DMS 273 (cell line): ENCODE measurements at regions not wholly inside any gene's neighbourhood (a gene's known extent, or its start where the extent isn't known, plus 50 kb on each side); places are given as distances from the start of the nearest gene placed in this dataset.
"Not testable (repeated sequence)": the region's sequence is repeated elsewhere in the genome, so short reads cannot be mapped to it uniquely, and the experiment has no call there.

Experiments used
- DNase-seq: peaks from one replicate; lab custom pipeline; 2025; ENCODE audit not compliant: unreplicated experiment; lab: John Stamatoyannopoulos, UW

DNA sequence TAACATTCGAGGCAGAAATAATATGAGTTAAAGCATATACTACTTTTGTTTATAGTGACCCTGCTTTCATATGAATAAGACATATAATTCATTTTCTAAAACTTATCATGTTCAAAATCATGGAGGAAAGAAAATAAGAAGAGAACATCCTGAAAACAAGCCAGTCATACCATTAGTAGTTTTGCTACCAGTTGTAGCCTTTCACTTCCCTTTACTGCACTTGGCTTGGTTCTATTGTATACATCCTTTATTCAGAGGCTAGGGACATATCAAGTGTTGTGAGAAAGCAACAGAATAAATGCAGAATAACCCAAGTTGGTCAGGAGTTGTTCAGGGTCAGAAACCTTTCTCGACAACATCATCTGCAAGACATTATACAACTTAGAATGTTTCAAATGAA lies 598.7 kb downstream of the SOX5 start:
- DNase-seq, result no peak

DNA sequence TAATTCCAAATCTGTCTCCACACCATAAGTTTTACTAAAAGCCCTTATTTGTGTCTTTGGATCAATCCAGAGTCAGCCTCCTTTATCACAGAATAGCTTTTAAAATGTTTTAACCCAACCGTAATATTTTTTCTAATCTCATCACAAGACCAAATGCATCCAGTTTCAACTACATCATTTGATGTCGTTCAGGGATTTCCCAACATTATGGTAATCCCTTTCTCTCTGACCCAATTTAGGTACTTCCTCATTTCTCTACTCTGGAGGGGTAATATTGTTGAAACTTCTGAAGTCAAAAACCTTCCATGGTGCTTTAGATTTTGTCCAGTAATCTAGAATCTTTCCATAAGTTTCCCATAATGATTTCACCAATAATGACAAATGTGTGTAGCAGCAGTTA lies 596.8 kb downstream of the SOX5 start:
- no peak for DNase-seq

DNA sequence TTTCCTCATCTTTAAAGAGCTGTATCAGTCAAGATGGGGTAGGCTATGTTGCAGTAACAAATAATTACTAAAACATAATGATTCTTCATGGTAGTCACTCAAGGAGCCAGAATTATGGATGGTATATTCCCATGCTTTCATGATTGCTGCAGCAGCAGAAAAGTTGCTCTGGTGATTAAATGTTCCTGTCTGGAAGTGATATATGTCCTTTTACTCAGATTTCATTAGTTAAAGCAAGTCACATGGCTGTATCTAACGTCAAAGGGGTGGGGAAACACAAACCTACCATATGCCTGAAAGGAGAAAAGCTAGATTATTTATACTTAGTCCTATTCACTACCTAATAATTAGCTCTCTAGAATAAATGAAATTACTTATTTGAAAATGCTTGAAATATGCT lies 594.7 kb downstream of the SOX5 start:
- no peak for DNase-seq

- no peak for DNase-seq
Observed at GRCh38 chr12:23356440-23356839, 593.0 kb downstream of the SOX5 start.

DNA sequence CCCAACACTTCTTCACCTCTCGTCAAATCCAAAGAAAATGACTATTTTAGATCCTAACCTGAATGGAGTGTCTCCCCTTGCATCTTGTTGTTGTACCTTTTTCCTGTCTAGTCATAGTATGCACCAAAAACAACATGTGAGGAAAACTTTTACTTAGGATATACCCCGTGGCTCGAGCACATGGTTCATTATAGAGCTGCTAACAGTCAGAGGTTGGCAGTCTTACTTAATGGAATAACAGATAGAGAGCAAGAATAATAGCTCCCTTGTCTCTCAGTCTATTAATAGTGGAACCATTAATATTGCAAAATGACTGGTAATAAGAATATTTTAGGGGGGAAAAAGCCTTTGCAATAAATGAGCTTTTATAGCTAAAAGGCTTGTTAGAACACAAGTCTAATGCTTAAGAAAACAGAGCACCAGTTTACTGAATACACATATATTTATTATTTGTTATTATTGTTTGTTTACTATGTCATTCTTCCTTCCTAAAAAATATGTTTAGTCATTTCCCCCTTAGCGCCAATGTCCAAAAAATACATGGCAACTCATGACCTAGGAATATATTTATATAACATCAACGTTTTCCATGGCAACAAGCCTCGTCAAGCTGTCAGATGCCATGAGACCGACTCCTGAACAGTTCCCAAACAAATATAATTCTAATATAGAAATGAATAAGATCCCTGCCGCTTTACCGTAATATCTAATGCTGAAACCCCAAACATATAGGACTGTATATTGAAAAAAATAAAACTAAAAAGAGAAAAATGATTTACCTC lies 592.4 kb downstream of the SOX5 start:
- DNase-seq, result no peak

DNA sequence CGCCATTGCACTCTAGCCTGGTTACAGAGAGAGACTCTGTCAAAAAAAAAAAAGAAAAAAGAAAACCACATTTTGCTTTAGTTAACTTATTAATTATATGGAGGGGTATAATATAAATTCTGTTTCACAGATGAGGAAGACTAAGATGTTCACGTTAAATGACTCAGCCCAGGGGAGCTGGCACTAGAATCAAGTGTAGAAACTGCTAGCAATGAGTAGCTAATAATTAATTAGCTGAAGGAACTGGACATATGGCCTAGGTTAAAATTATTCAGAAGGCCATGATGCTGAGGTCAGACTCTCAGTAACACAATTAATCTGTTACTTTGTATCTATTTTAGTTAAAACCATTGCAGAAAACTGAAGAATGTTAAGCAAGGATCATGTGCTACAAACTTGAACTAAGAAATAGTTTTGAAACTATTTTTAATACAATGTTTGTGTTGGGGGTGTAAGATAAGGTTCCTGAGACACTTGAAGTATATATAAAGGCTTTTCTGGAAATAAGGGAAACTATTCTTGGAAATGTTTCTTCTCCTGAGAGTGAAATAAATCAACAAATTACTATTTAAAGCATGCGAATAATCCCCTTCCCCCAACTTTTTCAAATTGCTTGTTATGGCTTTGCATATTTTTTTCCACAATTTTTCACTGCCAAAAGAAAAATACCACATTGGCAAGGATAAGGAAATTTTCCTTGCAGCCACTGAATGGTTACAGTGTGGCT lies 589.3 kb downstream of the SOX5 start:
- DNase-seq, result no peak

DNA sequence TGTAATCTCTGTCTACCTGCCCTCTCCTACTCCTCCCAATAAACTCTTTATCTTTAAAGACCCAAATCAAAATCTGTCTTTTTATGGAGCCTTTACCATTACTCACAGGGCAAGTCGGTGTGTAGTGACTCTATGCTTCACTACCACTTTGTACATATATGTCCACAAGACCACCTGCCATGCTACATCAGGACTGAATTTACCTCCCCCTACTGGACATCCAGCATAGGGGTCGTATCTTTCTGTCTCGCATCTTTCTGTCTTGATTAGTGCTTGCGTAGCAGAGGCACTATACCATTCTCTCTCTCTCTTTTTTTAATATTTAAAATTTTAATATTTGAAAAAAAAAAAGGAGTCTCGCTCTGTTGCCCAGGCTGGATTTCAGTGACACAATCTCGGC lies 587.5 kb downstream of the SOX5 start:
- DNase-seq, result no peak

DNA sequence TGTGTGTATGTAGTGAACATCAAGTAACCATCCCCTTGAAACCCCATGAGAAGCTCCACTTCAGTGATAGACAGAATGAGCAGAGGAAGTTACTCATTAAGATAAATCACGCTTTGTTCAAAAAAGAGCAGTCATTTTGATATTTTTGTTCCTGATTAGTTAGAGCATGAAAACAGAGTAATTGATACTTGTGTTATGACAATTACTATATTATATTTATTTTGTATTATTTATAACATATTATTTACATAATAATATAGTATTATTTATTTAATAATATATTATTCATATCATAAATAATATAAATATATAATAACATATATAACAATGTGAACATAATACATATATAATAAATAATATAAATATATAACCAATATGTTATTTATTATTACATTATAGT lies 580.9 kb downstream of the SOX5 start:
- DNase-seq, result no peak

DNA sequence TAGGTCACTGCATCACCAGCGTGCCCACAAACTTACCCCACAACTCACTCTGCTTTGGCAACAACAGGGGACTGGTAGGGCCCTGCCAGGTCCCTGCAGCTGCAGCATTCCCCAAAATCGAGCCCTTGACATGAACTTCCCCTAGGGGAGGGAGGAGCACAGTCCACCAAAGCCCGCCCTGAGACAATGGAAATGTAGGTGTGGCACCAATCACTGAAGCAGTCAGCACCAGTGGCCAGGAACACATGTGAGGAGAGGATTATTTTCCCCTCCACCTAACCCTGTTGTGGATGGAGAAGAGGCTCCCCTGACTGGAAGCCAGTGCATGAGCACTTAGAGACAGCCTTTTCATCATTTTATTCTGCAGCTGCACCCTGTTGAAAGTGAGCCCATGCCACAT lies 573.8 kb downstream of the SOX5 start:
- no peak for DNase-seq

- no peak for DNase-seq
Observed at GRCh38 chr12:23376238-23376637, 573.2 kb downstream of the SOX5 start.

GRCh38 chr12:23380419-23381100 lies 568.9 kb downstream of the SOX5 start:
- no peak for DNase-seq

DNA sequence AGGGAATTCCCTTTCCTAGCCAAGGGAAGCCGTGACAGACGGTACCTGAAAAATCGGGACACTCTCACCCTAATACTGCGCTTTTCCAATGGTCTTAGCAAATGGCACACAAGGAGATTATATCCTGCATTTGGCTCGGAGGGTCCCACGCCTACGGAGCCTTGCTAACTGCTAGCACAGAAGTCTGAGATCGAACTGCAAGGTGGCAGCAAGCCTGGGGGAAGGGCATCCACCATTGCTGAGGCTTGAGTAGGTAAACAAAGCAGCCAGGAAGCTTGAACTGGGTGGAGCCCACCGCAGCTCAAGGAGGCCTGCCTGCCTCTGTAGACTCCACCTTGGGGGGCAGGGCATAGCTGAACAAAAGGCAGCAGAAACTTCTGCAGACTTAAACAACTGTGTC lies 560.6 kb downstream of the SOX5 start:
- DNase-seq, result not testable (repeated sequence)

DNA sequence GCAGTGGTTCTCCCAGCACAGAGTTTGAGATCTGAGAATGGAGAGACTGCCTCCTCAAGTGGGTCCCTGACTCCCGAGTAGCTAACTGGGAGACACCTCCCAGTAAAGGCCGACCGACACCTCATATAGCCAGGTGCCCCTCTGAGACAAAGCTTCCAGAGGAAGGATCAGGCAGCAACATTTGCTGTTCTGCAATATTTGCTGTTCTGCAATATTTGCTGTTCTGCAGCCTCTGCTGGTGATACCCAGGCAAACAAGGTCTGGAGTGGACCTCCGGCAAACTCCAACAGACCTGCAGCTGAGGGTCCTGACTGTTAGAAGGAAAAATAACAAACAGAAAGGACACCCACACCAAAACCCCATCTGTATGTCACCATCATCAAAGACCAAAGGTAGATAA lies 560.2 kb downstream of the SOX5 start:
- not testable (repeated sequence) for DNase-seq

GRCh38 chr12:23399402-23399933 lies 550.0 kb downstream of the SOX5 start:
- no peak for DNase-seq

GRCh38 chr12:23415180-23415579 lies 534.3 kb downstream of the SOX5 start:
- DNase-seq, result no peak

DNA sequence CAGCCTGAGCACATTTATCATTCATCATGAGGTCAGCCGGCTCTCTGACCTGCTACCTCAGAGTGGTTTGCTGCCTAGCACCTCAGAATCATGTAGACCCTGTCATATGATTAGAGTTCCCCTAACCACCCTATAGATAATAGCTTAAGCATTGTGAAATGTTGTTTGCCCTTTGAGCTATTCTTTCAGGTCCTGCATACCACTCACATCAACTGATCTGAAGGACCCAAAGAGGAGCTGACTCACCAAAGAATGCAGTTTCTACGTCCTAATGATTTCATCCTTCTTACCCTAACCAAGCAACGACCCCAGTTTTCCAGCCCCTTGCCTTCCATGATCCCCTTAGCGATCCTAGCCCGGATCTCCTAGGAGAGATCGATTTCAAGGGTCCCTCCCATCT lies 527.9 kb downstream of the SOX5 start:
- no peak for DNase-seq

DNA sequence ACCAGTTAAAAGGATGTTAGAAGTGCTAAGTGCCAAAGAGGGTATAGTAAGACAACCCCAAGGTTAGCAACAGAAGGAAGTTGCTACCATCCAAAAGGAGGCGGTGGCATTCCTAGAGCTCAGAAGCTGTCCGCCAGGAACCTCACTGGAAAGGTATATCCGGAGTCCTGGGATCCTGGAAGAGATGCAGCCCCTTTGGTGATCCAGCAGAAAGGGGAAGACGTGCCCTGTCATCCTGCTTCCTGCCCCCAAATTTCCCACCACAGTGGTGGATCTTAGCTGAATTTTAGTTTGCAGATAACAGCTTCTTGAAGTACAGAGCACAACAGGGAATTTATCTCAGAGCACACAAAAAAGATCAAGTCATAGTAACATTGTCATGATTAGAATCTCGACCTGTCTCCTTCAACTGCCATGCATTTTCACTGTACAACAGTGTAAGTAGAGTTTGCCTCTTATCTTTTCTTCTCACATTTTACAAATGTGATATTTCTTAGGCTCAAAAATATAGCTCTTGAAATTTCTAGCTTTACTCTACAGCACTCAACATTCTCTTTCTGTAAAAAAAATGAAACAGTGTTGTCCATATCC lies 526.3 kb downstream of the SOX5 start:
- DNase-seq, result no peak

DNA sequence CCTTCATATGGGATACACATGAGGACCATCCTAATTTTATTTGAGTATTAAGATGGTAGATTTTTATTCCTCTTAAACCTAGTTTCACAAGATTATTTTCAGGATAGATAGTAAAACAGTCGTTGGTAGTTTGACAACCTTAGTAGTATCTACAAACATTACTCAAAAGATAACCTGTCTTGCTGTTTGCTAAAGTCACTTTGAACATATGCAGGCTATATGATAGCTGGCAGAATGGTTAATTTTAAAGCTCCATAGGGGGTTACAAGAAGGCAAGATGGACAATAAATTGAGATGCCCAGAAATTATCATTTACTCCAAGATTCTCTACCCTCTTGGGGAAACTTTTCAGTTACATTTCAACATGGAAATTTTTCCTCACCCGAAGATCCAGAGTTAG lies 525.7 kb downstream of the SOX5 start:
- no peak for DNase-seq

GRCh38 chr12:23424685-23425084 lies 524.8 kb downstream of the SOX5 start:
- no peak for DNase-seq

DNA sequence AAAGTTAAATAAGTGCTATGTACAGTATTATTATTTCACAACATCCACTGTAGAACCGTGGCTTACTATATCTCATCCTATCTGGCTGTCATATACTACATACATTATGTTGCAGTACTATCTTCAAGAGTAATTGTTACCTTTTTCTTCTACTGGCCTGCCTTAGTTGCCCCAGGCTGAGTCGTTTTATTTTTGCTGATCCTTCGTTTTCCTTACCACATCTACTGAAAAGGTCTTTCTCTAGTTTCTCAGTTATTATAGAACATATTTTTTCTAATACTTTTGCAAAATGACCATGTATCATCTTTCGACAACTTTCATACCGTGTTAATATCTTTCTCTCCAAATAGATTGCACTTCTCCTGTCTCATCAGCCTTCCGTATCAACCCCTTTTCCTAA lies 523.1 kb downstream of the SOX5 start:
- DNase-seq, result no peak

DNA sequence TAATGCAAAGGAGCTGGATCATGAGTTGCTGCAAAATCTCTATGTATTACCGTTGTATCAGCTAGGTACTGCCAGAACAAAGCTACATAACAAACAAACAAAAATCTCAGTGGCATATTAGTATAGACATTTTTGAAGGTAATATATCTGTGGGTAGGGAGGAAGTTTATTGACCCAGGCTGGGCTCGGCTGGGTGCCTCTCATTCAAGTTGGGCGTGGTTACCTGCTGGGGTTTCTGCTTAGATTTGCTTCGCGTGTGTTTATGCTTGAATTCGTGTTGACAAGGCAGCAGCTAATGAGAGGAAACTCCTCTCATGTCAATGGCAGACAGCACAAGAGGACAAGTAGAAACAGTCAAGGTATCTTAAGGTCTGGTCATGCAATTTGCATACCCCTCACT lies 520.7 kb downstream of the SOX5 start:
- no peak for DNase-seq
